ENCODE measurements at regions not wholly inside any gene's neighbourhood (a gene's known extent, or its start where the extent isn't known, plus 50 kb on each side); places are given as distances from the start of the nearest gene placed in this dataset.

- TF ChIP-seq POLR2A (IDR thresholded peaks at IDR 0.05; ENCODE audit: low read depth, low read length) (no peak), POLR2AphosphoS5 (IDR thresholded peaks at IDR 0.05; ENCODE audit: low read depth, low read length) (no peak), POU2F2 (IDR thresholded peaks at IDR 0.05; ENCODE audit: low read depth, low read length) (no peak)
Observed at GRCh38 chr1:34682452-34683223, 72.2 kb upstream of the GJB5 start.

Measured in GM12891 (cell line).